Stimulated activated CD8-positive, alpha-beta memory T cell treated with anti-CD3 and anti-CD28 coated beads, Interleukin-15, amount 100 ng/mL, for 4 hours (primary cell): ENCODE measurements at regions not wholly inside any gene's neighbourhood (a gene's known extent, or its start where the extent isn't known, plus 50 kb on each side); places are given as distances from the start of the nearest gene placed in this dataset.

Experiments
- DNase-seq, 2 donors: peaks; one replicate each; pipeline ENCODE4 v3.0.0-alpha.2; 2020; ENCODE audit warnings: low read depth in 2 of 2

GRCh38 chr13:108005231-108005630 lies 210.1 kb downstream of the LIG4 start:
- no peak for DNase-seq

- no peak for DNase-seq
These were observed 211.7 kb downstream of the LIG4 start for GRCh38 chr13:108003626-108004025.

- no peak for DNase-seq
These were observed 214.3 kb downstream of the LIG4 start for GRCh38 chr13:108000998-108001397.

- no peak for DNase-seq
These were observed 215.6 kb downstream of the LIG4 start for GRCh38 chr13:107999751-108000150.

- DNase-seq: no peak
These were observed 221.2 kb downstream of the LIG4 start for GRCh38 chr13:107994137-107994536.

- DNase-seq: no peak
These were observed 221.9 kb downstream of the LIG4 start for GRCh38 chr13:107993239-107993949.

- no peak for DNase-seq
These were observed 222.8 kb downstream of the LIG4 start for GRCh38 chr13:107992542-107992941.

GRCh38 chr13:107977071-107977574 lies 238.2 kb downstream of the LIG4 start:
- no peak for DNase-seq

GRCh38 chr13:107976628-107977027 lies 238.7 kb downstream of the LIG4 start:
- DNase-seq: no peak

GRCh38 chr13:107974409-107974808 lies 240.9 kb downstream of the LIG4 start:
- no peak for DNase-seq

GRCh38 chr13:107969546-107969945 lies 245.8 kb downstream of the LIG4 start:
- DNase-seq: no peak

- no peak for DNase-seq
These were observed 246.9 kb downstream of the LIG4 start for GRCh38 chr13:107968470-107968869.

- DNase-seq: no peak
These were observed 250.9 kb downstream of the LIG4 start for GRCh38 chr13:107964395-107964794.

GRCh38 chr13:107961849-107962608 lies 253.3 kb downstream of the LIG4 start:
- no peak for DNase-seq

- no peak for DNase-seq
These were observed 255.0 kb downstream of the LIG4 start for GRCh38 chr13:107960301-107960700.

- no peak for DNase-seq
These were observed 258.4 kb downstream of the LIG4 start for GRCh38 chr13:107956889-107957288.

- DNase-seq: no peak
These were observed 273.2 kb downstream of the LIG4 start for GRCh38 chr13:107942030-107942617.

GRCh38 chr13:107941345-107942029 lies 273.8 kb downstream of the LIG4 start:
- DNase-seq: no peak

- no peak for DNase-seq
These were observed 277.5 kb downstream of the LIG4 start for GRCh38 chr13:107937848-107938247.

- no peak for DNase-seq
These were observed 284.3 kb downstream of the LIG4 start for GRCh38 chr13:107931056-107931455.

- DNase-seq: no peak
These were observed 286.6 kb downstream of the LIG4 start for GRCh38 chr13:107928762-107929161.

GRCh38 chr13:107927557-107927956 lies 287.8 kb downstream of the LIG4 start:
- no peak for DNase-seq
